ENCODE measurements at regions not wholly inside any gene's neighbourhood (a gene's known extent, or its start where the extent isn't known, plus 50 kb on each side); places are given as distances from the start of the nearest gene placed in this dataset.
"Not testable (repeated sequence)": the region's sequence is repeated elsewhere in the genome, so short reads cannot be mapped to it uniquely, and the experiment has no call there.

DNA sequence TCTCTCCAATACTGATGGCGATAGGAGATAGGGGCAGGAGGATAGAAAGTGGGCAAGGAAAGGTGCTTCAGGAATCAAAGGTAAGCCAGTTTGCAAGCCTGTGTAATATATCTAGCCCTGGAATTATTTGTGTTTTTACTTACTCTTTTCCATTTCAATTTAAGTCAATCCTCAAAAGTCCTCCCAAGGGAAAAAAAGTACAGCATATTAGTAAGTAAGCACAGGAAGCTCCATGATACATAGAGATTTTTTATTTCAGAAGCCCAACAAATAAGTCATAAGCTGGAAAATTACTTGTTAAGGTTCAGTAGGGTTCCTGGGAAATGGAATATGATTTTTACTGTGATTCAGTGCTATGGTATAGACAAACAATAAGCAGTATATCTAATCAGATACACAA is 337.7 kb upstream of the DUSP10 start:
- no peak for DNase-seq (ENCODE audit: extremely low read depth, low read depth)

DNA sequence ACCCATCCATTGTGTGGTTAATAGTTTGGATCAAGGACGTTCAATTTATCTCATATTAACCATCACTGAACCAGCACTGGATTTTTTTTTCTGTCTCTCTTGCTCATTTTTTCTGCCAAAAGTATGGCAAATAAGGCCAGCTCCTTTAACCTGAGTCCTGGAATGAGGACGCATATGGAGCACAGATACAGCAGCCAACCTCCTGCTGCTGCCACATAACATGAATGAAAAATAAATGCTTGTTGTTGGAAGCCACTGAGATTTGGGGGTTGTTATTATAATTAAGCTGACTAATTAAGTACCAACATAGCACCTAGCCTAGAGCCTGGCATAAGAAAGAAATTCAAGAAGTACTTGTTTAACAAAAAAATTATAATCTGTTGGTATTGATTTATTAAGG is 335.3 kb upstream of the DUSP10 start:
- DNase-seq (ENCODE audit: extremely low read depth, low read depth) = no peak

DNA sequence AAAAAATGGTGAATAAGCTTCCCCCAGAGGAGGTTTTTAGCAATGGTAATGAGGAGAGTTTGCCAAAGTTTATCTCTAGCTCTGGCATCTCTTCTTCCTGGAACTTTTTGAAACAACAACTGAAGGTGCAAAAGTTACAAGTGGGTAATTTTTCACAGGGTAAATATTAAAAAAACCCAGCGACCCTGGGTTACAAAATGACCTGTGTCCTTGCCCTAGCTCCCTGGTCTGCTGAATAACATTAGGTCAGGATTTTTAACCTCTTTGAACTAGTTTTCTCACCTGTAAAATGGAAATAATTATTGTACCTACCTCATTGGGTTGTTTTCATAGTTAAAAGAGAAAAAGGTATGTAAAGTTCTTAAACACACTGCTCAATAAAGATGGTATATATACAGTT is 332.4 kb upstream of the DUSP10 start:
- no peak for DNase-seq (ENCODE audit: extremely low read depth, low read depth)

DNA sequence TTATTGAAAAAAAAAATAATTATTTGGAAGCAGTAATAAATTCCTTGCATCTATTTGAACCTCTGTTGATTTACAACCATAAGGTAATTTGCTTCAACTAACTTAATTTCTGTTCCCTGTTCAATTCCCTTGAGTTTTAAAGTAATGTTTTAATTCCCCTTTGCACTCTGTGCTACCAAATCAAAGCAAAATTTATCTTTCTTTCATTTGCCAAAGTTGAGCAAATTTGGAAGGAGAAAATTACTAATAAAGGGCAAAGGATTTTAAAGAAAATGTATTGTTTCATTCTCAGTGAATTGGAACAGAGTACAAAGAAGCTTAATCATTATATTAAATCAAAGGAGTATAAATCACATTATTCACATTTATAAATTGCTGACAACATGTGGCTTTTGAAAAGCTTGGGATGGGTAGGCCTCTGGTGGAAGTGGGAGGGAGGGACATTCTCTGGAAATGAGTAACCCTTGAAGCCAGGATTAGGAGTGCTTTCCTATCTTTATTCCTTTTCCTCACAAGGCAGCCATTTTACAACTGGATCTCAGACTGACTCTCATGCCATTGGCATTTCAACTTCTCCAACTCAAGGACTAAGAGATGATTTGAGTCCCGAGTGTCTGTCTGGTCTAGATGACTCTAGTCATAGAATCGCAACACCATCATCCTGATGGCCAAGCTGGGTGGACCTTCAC is 331.6 kb upstream of the DUSP10 start:
- DNase-seq (ENCODE audit: extremely low read depth, low read depth) = no peak

DNA sequence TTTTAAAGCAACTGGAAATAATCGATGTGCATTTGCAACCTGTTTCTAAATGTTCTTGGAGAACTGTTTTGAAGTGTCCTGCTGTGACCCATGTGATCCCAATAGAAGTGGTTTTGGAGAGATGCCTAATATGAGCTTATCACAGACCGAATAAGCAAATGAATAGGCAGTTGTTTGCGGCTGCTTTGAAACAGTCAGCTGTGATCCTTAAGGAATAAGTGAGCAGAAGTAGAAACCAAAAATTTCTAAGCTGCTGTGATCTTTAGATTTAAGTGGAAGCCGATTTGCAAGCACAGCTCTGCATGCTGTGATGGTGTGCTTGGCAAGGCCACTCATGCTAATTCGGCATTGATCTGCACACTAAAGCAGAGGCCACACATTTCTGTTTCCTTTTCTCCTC is 329.5 kb upstream of the DUSP10 start:
- DNase-seq (ENCODE audit: extremely low read depth, low read depth) = no peak

DNA sequence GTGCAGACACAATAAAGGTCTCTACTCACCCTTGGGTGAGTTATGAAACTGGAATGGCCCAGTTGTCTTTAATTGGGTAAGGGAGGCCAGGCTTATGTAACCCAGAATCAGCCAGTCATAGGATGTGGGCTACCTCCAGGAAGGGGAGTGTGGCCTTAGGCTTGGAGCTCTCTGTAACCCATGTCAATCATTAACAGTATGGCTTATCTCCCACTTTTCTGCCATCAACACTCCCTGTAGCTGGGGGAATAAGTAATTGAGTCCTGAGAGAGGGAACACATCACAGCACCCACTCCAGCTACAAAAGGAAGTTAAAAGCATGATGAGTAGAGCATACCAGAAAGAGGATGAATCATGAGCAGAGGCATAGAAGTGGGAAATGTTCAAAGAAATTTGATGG is 327.0 kb upstream of the DUSP10 start:
- DNase-seq (ENCODE audit: extremely low read depth, low read depth) = no peak

DNA sequence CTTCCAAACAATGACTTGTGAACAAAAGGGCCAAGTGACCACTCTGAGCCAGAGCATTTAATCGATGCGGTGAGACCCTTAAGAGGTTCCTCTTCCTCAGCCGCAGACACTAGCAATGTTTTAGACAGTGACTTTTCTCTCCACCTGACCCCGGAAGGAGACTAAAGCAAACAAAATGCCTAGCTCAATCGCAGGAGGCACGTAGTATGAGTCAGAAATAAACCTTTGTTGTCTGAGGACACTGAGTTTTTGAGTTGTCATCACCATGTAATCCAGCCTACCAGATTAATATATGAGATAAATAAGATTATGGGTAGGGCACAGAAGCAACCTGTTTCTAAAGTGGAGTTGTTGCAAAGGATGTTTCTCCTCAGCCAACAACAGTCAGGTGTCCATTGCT is 326.2 kb upstream of the DUSP10 start:
- no peak for DNase-seq (ENCODE audit: extremely low read depth, low read depth)

DNA sequence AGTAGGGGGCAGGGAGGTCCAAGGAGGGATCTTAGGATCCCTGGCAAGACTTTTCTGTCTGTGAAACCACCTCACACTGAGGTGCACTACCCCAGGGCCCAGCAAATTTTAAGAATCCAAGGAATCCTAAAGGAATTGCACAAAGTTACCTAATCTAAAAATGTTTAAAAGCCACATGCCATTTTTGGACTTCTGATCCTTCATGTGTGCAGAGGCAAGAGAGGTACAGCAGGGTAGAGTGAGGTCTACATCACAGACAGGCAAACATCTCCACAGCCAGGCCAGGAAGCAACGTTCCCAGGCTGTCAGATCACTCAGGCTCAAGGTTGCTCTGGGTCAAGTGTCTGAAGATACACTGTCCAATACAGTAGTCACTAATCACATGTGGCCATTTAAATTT is 324.6 kb upstream of the DUSP10 start:
- no peak for DNase-seq (ENCODE audit: extremely low read depth, low read depth)

DNA sequence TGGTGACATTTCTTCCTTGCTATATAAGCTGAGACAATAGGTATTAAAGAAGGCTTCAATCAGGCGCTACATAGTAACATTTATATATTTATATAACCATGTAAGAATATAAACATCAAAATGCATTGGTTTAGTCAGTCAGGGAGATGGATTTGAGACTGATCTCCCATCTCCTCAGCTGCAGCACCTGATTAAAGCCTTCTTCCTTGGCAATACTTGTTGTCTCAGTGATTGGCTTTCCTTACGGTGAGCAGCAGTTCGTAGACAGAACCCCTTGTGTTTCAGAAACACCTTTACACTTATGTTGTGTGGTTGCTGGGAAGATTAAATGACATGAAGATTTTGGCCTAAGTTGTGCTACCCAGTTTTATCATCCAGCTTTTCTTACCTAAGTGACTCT is 323.3 kb upstream of the DUSP10 start:
- DNase-seq (ENCODE audit: extremely low read depth, low read depth) = no peak

DNA sequence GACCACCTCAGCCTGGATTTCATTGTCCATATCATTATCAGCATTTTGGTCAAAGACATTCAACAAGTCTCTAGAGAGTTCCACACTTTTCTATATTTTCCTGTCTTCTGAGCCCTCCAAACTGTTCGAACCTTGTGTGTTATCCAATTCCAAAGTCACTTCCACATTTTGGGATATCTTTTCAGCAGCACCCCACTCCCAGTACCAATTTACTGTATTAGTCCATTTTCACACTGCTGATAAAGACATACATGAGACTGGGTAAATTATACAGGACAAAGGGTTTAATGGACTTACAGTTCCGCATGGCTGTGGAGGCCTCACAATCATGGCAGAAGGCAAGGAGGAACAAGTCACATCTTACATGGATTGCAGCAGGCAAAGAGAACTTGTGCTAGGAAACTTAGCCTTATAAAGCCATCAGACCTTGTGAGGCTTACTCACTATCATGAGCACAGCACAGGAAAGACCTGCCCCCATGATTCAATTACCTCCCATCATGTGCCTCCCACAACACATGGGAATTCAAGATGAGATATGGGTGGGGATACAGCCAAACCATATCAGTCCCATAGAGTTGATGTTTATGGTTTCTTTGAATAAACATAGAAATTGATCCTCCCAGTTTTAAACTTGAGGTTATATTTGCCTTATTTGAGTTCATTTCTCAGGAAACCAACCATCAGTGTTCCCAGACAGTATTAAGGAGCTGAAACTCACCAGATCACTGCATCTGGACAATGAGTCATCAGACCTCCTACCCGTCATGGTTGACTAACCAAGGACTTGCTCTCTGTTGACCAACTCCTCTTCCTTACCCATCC is 322.7 kb upstream of the DUSP10 start:
- DNase-seq (ENCODE audit: extremely low read depth, low read depth) = no peak

DNA sequence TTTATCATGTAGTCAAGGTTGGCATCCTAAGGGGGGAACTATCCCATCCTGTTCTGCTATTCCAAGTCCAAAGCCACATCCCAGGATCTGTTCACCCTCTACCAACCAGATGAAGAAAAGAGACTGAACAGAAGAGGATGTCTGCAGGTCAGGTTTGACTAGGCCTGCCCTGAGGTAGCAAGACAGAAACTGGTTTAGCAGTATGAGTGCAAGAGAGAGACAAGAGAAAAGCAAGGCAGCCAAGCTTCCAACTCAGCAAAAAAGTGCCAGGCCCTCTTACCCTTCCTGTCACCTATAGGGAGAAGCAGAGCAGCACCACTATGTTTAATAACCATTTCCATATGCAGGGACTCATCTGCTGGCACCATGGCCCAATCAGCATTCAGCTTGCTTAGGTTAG is 320.8 kb upstream of the DUSP10 start:
- DNase-seq (ENCODE audit: extremely low read depth, low read depth) = no peak

DNA sequence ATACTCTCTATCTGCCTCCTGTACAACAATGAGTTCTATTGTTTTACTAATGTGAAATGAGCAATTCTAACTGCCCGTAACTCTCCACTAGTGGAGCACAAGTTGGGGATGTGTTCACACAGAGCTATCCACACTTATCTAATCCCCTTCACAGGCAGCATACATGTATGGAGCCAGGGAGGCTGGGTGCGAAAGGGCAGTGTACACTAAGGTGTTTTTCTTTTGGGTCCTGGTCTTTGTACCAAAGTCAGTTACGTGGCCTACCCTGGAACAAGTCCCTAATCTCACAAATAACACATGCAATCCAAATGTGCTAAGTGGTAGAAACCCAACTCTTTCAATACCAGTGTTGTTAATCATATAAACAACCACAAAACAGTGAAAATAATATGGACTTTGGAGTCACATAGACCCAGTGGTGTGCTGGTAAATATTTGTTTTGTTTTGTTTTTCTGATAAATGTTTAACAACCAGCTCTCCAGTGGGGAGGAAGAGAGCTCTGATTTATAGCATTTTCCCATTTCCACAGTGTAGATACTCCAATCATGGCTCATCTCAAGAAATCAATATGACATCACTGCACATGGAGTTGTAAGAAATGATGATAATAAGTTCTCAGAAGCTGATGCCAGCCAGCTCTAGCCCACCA is 319.9 kb upstream of the DUSP10 start:
- DNase-seq (ENCODE audit: extremely low read depth, low read depth) = no peak

DNA sequence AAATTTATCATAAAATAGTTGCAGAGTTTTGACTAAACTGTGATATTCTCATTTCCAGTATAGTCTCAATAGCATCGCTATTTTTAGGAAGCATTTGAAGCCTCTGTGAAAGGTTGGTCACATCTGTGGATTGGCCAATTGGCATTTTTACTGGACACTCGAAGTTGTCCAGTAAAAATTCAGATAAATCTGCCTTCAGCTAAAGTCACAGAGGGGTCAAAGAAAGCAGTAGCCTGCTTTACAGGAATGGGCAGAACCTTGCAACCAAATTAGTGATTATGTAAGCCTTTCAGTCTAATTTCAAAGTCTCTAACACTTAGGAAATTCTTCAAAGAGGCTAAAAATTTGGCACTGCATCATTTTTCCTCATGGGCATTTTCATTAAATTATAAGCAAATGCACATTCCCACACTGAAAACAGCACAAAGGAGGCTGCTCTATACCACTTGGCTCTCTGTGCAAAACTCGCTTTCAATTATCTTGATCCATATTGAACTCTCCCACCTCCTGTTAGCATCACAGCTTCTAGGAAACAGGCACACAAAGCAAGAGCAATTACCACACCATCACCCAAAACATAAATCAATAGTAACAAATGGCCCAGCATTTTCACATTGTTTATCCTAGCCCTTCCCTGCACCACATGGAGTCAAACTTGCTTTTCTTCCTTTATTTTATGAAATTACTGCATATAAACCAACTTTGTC is 318.5 kb upstream of the DUSP10 start:
- no peak for DNase-seq (ENCODE audit: extremely low read depth, low read depth)

DNA sequence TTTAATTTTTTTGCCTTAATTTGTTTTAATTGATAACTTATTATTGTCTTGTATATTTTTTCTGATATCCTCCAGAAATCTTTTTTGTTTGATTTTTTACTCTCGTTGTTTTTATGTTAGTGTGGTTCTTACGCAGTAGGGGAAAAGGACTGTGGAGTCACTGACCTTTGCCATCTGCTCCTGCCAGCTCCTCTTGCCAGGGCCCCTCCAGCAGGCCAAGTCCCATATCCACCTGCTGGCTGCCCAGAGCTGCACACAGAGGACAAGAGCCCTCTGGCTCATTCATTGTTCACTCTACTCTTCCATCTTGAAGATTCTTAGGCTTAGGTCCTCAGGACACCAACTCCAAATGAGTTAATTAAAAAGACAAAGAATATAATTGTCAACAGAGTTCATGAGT is 316.4 kb upstream of the DUSP10 start:
- no peak for DNase-seq (ENCODE audit: extremely low read depth, low read depth)

DNA sequence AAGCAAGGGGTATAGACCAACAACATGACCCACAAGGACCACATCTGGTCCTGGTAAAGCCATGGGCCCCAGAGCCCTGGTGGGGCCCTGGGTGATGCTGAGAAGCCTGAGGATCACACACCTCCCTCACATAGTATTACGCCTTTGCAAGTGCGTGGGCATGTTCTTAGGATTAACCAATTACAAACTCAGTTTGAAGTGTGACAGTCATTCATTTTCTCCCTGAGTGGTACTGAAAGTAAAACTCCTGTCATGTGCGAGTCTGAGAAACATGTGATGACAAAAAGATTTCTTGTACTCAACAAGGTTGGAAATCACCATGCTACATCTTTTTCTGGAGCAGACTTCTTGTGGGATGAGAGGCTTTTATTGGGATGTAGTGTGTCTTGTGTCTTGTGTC is 315.3 kb upstream of the DUSP10 start:
- DNase-seq (ENCODE audit: extremely low read depth, low read depth) = no peak

DNA sequence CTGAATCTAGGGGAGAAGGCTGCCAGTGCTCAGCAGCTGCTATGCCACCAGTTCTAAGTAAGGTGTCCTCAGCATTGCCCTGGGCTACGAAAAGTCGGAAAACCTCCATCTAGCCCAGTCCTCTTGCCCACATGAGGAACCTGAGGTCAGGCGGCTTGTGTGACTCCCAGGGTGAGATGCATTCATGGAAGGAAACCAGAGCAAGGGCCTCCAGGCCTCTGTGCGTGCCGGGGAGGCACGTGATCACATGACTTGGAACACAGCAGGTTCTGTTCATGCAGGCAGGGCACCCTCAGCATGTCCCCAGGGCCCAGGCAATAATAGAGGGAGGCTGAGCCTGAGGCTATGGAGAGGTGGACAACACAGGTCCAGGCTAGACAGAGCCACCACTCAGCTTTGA is 312.5 kb upstream of the DUSP10 start:
- DNase-seq (ENCODE audit: extremely low read depth, low read depth) = no peak

DNA sequence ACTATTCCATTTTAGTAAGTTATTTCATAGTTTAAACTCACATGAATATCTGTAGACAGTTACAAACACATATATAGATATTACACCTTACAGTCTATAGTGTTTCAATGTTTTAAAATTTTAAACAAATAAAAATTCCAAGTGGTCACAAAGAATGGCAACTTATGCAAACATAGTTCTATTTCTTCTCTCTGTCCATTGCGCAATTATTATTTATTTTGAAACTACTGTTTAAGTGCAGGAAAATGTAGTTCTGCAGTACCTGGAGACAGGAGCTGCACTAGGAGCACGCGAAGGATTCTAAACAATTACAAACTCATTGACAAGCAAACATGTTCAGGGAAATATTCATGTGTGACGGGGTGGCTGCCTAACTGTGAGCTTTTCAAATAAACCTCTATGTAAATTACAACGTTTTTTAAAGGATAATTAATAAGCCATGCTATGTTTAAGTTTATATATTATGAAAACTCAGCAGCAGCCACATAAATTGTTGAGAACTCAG is 312.0 kb upstream of the DUSP10 start:
- DNase-seq (ENCODE audit: extremely low read depth, low read depth) = no peak

DNA sequence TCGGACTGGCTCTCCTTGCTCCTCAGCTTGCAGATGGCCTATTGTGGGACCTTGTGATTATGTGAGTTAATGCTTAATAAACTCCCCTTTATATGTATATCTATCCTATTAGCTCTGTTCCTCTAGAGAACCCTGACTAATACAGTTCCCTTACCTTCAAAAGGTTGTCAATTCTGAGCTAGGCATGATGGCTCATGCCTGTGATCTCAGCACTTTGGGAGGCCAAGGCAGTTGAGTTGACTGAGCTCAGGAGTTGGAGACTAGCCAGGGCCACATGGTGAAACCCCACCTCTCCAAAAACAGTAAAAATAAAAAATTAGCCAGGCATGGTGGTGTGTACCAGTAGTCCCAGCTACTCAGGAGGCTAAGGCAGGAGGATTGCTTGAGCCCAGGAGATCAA is 309.4 kb upstream of the DUSP10 start:
- DNase-seq (ENCODE audit: extremely low read depth, low read depth) = not testable (repeated sequence)

DNA sequence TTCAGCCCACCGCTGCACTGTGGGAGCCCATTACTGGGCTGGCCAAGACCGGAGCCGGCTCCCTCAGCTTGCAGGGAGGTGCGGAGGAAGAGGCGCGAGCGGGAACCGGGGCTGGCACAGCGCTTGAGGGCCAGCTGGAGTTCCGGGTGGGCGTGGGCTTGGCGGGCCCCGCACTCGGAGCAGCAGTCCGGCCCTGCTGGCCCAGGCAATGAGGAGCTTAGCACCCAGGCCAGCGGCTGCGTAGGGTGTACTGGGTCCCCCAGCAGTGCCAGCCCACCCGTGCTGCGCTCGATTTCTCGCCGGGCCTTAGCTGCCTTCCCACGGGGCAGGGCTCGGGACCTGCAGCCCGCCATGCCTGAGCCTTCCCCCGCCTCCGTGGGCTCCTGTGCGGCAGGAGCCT is 307.8 kb upstream of the DUSP10 start:
- not testable (repeated sequence) for DNase-seq (ENCODE audit: extremely low read depth, low read depth)

DNA sequence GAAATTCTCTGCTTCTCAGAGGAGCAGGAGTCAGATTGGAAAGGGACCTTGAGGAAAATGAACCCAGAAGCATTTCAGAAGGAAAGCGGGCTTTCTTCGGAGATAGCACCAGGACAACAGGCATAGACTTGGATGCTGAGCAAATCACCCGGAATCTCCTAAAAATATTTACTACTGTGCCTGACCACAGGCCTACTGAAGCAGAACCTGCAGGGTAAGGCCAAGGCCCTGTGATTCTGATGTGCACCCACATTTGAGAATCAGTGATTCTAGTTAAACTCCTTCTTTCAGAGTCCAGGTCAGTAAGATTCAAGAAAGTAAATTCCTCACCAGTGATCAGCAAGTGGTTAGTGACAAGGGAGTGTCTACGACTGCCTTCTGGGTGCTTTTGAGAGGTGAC is 307.3 kb upstream of the DUSP10 start:
- DNase-seq (ENCODE audit: extremely low read depth, low read depth) = no peak

DNA sequence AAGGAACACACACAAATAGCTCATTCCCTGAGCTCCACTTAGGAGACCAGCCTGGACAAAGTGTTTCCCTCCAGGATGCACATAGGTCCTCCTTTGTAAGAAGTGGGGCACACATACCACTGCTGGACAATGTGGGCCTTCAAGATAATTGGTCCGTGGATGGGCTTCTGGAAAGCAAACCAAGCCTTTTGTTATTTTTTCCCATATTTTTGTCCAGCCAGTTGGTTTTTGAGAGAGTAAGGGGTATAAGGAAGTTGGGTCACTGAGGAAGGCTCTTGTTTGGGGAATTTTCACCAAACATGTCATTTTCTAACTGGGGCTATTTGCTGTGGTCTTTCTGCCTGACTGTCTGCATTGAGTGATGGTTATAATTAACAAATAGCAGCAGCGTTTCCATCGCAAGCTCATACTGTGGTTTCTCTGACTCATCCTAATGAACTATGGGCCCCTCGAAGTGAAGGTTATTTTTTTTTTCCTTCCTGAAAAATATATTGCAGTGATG is 306.3 kb upstream of the DUSP10 start:
- DNase-seq (ENCODE audit: extremely low read depth, low read depth) = no peak

Data from NCI-H460 (cell line).